Gastroesophageal sphincter (tissue), 3 donors: ENCODE measurements at regions not wholly inside any gene's neighbourhood (a gene's known extent, or its start where the extent isn't known, plus 50 kb on each side); places are given as distances from the start of the nearest gene placed in this dataset.

Source experiments
- POLR2AphosphoS5 ChIP-seq: sonication (generic); formaldehyde crosslinking; IDR thresholded peaks from one replicate; pipeline ENCODE4 v1.6.1; 2017; ENCODE audit warnings: antibody characterized with exemption
- TF ChIP-seq, protein P1 (sequence below), 4 experiments: fragments of 200-600 bp in 2 of 4; fragments of 450-650 bp in 2 of 4; sonication (generic) in 1 of 4; IDR thresholded peaks; one replicate each; pipeline ENCODE4 v1.5.1; 2017 to 2019; ENCODE audit warnings: antibody characterized with exemption in 4 of 4, mild to moderate bottlenecking in 2 of 4, moderate library complexity in 2 of 4

DNA sequence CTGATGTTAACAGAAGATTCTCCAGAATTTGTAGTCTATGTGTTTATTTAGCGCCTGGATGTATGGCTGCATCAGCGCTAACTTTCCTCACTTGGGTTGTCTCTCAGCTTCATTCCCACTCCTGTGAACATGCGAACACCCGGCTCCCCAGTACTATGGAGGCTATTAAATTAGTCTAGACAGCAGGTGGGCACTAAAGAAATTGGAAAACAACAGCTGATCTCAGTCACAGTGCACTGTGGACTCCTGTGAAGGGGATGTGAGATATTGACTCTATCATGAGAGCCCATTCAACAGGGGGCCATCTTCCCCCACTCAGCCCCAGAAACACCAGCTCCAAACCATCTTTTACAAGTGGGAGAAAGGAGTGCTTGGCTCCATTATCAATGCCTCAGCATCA, 471.0 kb downstream of the KDM4C start:
- TF ChIP-seq POLR2AphosphoS5: no peak
- TF ChIP-seq, protein P1, sequence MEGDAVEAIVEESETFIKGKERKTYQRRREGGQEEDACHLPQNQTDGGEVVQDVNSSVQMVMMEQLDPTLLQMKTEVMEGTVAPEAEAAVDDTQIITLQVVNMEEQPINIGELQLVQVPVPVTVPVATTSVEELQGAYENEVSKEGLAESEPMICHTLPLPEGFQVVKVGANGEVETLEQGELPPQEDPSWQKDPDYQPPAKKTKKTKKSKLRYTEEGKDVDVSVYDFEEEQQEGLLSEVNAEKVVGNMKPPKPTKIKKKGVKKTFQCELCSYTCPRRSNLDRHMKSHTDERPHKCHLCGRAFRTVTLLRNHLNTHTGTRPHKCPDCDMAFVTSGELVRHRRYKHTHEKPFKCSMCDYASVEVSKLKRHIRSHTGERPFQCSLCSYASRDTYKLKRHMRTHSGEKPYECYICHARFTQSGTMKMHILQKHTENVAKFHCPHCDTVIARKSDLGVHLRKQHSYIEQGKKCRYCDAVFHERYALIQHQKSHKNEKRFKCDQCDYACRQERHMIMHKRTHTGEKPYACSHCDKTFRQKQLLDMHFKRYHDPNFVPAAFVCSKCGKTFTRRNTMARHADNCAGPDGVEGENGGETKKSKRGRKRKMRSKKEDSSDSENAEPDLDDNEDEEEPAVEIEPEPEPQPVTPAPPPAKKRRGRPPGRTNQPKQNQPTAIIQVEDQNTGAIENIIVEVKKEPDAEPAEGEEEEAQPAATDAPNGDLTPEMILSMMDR (IDR thresholded peaks at IDR 0.05): no peak
